Tibial nerve (tissue), 4 donors: ENCODE measurements at regions not wholly inside any gene's neighbourhood (a gene's known extent, or its start where the extent isn't known, plus 50 kb on each side); places are given as distances from the start of the nearest gene placed in this dataset.
"Not testable (repeated sequence)": the region's sequence is repeated elsewhere in the genome, so short reads cannot be mapped to it uniquely, and the experiment has no call there.

Experiments used
- DNase-seq, 2 donors: peaks; one replicate each; pipeline ENCODE4 v3.0.0-alpha.2; 2019; ENCODE audit warnings: low spot score in 2 of 2
- H3K27ac ChIP-seq, 4 donors: fragments of 200-600 bp; sonication (generic) in 3 of 4; one replicate each; pipeline ENCODE4 v1.5.1; 2017 to 2019; ENCODE audit warnings: mild to moderate bottlenecking in 1 of 4
- H3K27me3 ChIP-seq, 2 donors: fragments of 200-600 bp; sonication (generic) in 1 of 2; one replicate each; pipeline versions ENCODE4 v1.5.1 to v1.6.0; 2017 to 2019
- H3K36me3 ChIP-seq, 3 donors: fragments of 200-600 bp; sonication (generic); one replicate each; pipeline ENCODE4 v1.5.1; 2018 to 2019
- H3K4me1 ChIP-seq, 4 donors: fragments of 200-600 bp; sonication (generic) in 3 of 4; one replicate each; pipeline ENCODE4 v1.5.1; 2017 to 2019
- H3K4me3 ChIP-seq, 4 donors: fragments of 200-600 bp; sonication (generic) in 3 of 4; one replicate each; pipeline ENCODE4 v1.5.1; 2017 to 2019; ENCODE audit warnings: mild to moderate bottlenecking in 1 of 4, moderate library complexity in 1 of 4
- H3K9me3 ChIP-seq, 4 donors: fragments of 200-600 bp; sonication (generic) in 3 of 4; one replicate each; pipeline ENCODE4 v1.5.1; 2017 to 2019
- CTCF ChIP-seq, 5 experiments: fragments of 200-600 bp in 3 of 5; fragments of 450-650 bp in 2 of 5; sonication (generic) in 3 of 5; IDR thresholded peaks; one replicate each; pipeline ENCODE4 v1.5.1; 2016 to 2019; ENCODE audit warnings: antibody characterized with exemption in 5 of 5, mild to moderate bottlenecking in 3 of 5, moderate library complexity in 2 of 5
- EP300 ChIP-seq, 2 donors: sonication (generic); formaldehyde crosslinking; IDR thresholded peaks; one replicate each; pipeline ENCODE4 v1.6.1; 2017; ENCODE audit warnings: antibody characterized with exemption in 2 of 2, mild to moderate bottlenecking in 1 of 2
- POLR2A ChIP-seq, 2 donors: fragments of 450-650 bp; IDR thresholded peaks; one replicate each; pipeline ENCODE4 v1.6.1; 2017; ENCODE audit warnings: antibody characterized with exemption in 2 of 2, mild to moderate bottlenecking in 2 of 2, moderate library complexity in 2 of 2
- WGBS, 2 donors: methylation state at CpG; one replicate each; pipeline ENCODE4 v1.1.5; 2018; 5-methylcytosine and 5-hydroxymethylcytosine counted together

GRCh38 chr5:93953442-93953841, 212.0 kb upstream of the POU5F2 start:
- Histone ChIP-seq H3K4me3 (no peak overlapping the region), H3K9me3 (no peaks in the 10 kb centered on the region), H3K36me3 (peaks cover 0 to 28% (median 0%) of the 10 kb centered on the region in 3 donors), H3K4me1 (no peaks in the 10 kb centered on the region), H3K27me3 (no peaks in the 10 kb centered on the region), H3K27ac (no peak overlapping the region)
- 95 to 100% methylated on average over 3 of the region's 3 CpGs for WGBS, 2 donors
- no peak for TF ChIP-seq POLR2A (IDR thresholded peaks at IDR 0.05)
- no peak for TF ChIP-seq EP300 (IDR thresholded peaks at IDR 0.05)
- no peak for TF ChIP-seq CTCF (IDR thresholded peaks at IDR 0.05)
- DNase-seq = no peak

- TF ChIP-seq EP300 (IDR thresholded peaks at IDR 0.05) (no peak), POLR2A (IDR thresholded peaks at IDR 0.05) (no peak), CTCF (IDR thresholded peaks at IDR 0.05) (no peak)
- Histone ChIP-seq H3K27me3 (no peaks in the 10 kb centered on the region), H3K27ac (no peak overlapping the region), H3K4me1 (no peaks in the 10 kb centered on the region), H3K36me3 (peaks cover 0 to 10% (median 0%) of the 10 kb centered on the region in 3 donors), H3K9me3 (no peaks in the 10 kb centered on the region), H3K4me3 (no peak overlapping the region)
- WGBS, 2 donors = 85 to 90% methylated on average over 3 of the region's 3 CpGs
- DNase-seq = no peak
Measured at GRCh38 chr5:93941897-93942296, 200.5 kb upstream of the POU5F2 start.

GRCh38 chr5:93933269-93933668, 191.9 kb upstream of the POU5F2 start:
- 87 to 94% methylated on average over 2 of the region's 2 CpGs for WGBS, 2 donors
- peaks cover 0 to 17% (median 0%) of the 10 kb centered on the region in 4 donors for H3K9me3 ChIP-seq
- not testable (repeated sequence) for H3K4me1 ChIP-seq, H3K36me3 ChIP-seq, H3K27me3 ChIP-seq, H3K27ac ChIP-seq, DNase-seq, H3K4me3 ChIP-seq

GRCh38 chr5:93930098-93930497, 188.7 kb upstream of the POU5F2 start:
- no peak overlapping the region for H3K27ac ChIP-seq
- H3K36me3 ChIP-seq = peaks cover 0 to 10% (median 0%) of the 10 kb centered on the region in 3 donors
- DNase-seq = no peak
- H3K4me1 ChIP-seq = peaks cover 0 to 14% (median 0%) of the 10 kb centered on the region in 4 donors
- TF ChIP-seq POLR2A (IDR thresholded peaks at IDR 0.05) (no peak), EP300 (IDR thresholded peaks at IDR 0.05) (no peak), CTCF (IDR thresholded peaks at IDR 0.05) (no peak)
- H3K27me3 ChIP-seq = no peaks in the 10 kb centered on the region
- WGBS, 2 donors = 75% methylated on average over 4 of the region's 4 CpGs
- no peak overlapping the region for H3K4me3 ChIP-seq
- peaks cover 0 to 17% (median 0%) of the 10 kb centered on the region in 4 donors for H3K9me3 ChIP-seq

GRCh38 chr5:93929131-93929530, 187.7 kb upstream of the POU5F2 start:
- no peaks in the 10 kb centered on the region for H3K27me3 ChIP-seq
- no peak for DNase-seq
- peaks cover 0 to under 1% (median 0%) of the 10 kb centered on the region in 3 donors for H3K36me3 ChIP-seq
- no peak for TF ChIP-seq EP300 (IDR thresholded peaks at IDR 0.05)
- no peak for TF ChIP-seq CTCF (IDR thresholded peaks at IDR 0.05)
- H3K4me1 ChIP-seq = peaks cover 0 to 14% (median 0%) of the 10 kb centered on the region in 4 donors
- no peak overlapping the region for H3K4me3 ChIP-seq
- peaks cover 0 to 7% (median 0%) of the 10 kb centered on the region in 4 donors for H3K9me3 ChIP-seq
- no peak overlapping the region for H3K27ac ChIP-seq
- WGBS, 2 donors = 69 to 76% methylated on average over 1 of the region's 1 CpG
